DND-41 (cell line): ENCODE measurements at regions not wholly inside any gene's neighbourhood (a gene's known extent, or its start where the extent isn't known, plus 50 kb on each side); places are given as distances from the start of the nearest gene placed in this dataset.

ENCODE experiments used
- ATAC-seq: fragments of 200-7000 bp; cut with Tn5 transposase; 3 replicates; pipeline ENCODE4 v1.9.1; 2021; ENCODE audit warnings: low read depth; ENCODE audit not compliant: insufficient read depth
- DNase-seq: peaks from one replicate; pipeline ENCODE4 v3.0.0-alpha.2; 2020
- H2AFZ ChIP-seq: 2 replicates; pipeline ENCODE4 v1.6.0; 2012; ENCODE audit warnings: low read depth, low read length
- H3K27ac ChIP-seq: 2 replicates; pipeline ENCODE4 v1.5.1; 2012; ENCODE audit warnings: low read length, inconsistent platforms
- H3K27me3 ChIP-seq: fragments of 200-600 bp; sonication (generic); 2 replicates; pipeline ENCODE4 v1.6.0; 2012; ENCODE audit warnings: low read length, mild to moderate bottlenecking, inconsistent platforms; ENCODE audit not compliant: insufficient read depth, poor library complexity
- H3K36me3 ChIP-seq: 2 replicates; pipeline ENCODE4 v1.5.1; 2012; ENCODE audit warnings: low read length, inconsistent platforms; ENCODE audit not compliant: insufficient read depth
- H3K4me1 ChIP-seq: 2 replicates; pipeline ENCODE4 v1.5.1; 2012; ENCODE audit warnings: mild to moderate bottlenecking, low read length; ENCODE audit not compliant: insufficient read depth
- H3K4me2 ChIP-seq: 2 replicates; pipeline ENCODE4 v1.6.0; 2012; ENCODE audit warnings: mild to moderate bottlenecking, moderate library complexity, low read length, inconsistent platforms; ENCODE audit not compliant: insufficient read depth
- H3K4me3 ChIP-seq, 2 experiments: fragments of 200-600 bp in 1 of 2; shearing (Covaris generic) in 1 of 2; 2 replicates each; pipeline ENCODE4 v1.5.1; 2012 to 2016; ENCODE audit warnings: inconsistent platforms in 2 of 2, low read length in 2 of 2, mild to moderate bottlenecking in 2 of 2, low read depth in 1 of 2, moderate library complexity in 1 of 2
- H3K79me2 ChIP-seq: 2 replicates; pipeline ENCODE4 v1.6.0; 2012; ENCODE audit warnings: low read length, inconsistent platforms; ENCODE audit not compliant: insufficient read depth
- H3K9ac ChIP-seq: 2 replicates; pipeline ENCODE4 v1.6.0; 2012; ENCODE audit warnings: low read depth, mild to moderate bottlenecking, inconsistent platforms, low read length, moderate library complexity
- H3K9me3 ChIP-seq: 2 replicates; pipeline ENCODE4 v1.5.1; 2012; ENCODE audit warnings: low read length, moderate library complexity, mild to moderate bottlenecking, inconsistent platforms; ENCODE audit not compliant: insufficient read depth, severe bottlenecking
- H4K20me1 ChIP-seq: 2 replicates; pipeline ENCODE4 v1.6.0; 2012; ENCODE audit warnings: low read length; ENCODE audit not compliant: insufficient read depth
- CTCF ChIP-seq: IDR thresholded peaks from 2 replicates; pipeline ENCODE4 v1.5.1; 2012; ENCODE audit warnings: borderline replicate concordance, low read length, moderate library complexity, mild to moderate bottlenecking; ENCODE audit not compliant: poor library complexity, severe bottlenecking; ENCODE audit errors: extremely low read depth
- EZH2 ChIP-seq: IDR thresholded peaks from 3 replicates; pipeline ENCODE4 v1.6.1; 2012; ENCODE audit warnings: borderline replicate concordance, low read depth, mild to moderate bottlenecking, moderate library complexity, low read length, inconsistent platforms; ENCODE audit not compliant: severe bottlenecking

- no peak overlapping the region for H3K4me3 ChIP-seq
- no peaks in the 10 kb centered on the region for H3K36me3 ChIP-seq
- H3K79me2 ChIP-seq: no peaks in the 10 kb centered on the region
- no peak overlapping the region for H3K4me2 ChIP-seq
- DNase-seq (no peak), ATAC-seq (no peak)
- H4K20me1 ChIP-seq: no peaks in the 10 kb centered on the region
- no peaks in the 10 kb centered on the region for H3K9me3 ChIP-seq
- no peak for TF ChIP-seq EZH2
- no peak for TF ChIP-seq CTCF
- H2AFZ ChIP-seq: no peak overlapping the region
- no peaks in the 10 kb centered on the region for H3K4me1 ChIP-seq
- no peak overlapping the region for H3K9ac ChIP-seq
- no peaks in the 10 kb centered on the region for H3K27me3 ChIP-seq
- no peak overlapping the region for H3K27ac ChIP-seq
Observed at GRCh38 chr12:98344046-98344930, 171.1 kb upstream of the TMPO start.

- Histone ChIP-seq H4K20me1 (no peaks in the 10 kb centered on the region), H3K4me3 (no peak overlapping the region), H3K9ac (no peak overlapping the region), H3K9me3 (no peaks in the 10 kb centered on the region), H3K27me3 (no peaks in the 10 kb centered on the region), H3K79me2 (no peaks in the 10 kb centered on the region), H2AFZ (no peak overlapping the region), H3K27ac (no peak overlapping the region), H3K4me2 (no peak overlapping the region), H3K4me1 (no peaks in the 10 kb centered on the region), H3K36me3 (no peaks in the 10 kb centered on the region)
- DNase-seq (no peak), ATAC-seq (no peak)
- TF ChIP-seq CTCF (no peak), EZH2 (no peak)
Observed at GRCh38 chr12:98345308-98345876, 170.0 kb upstream of the TMPO start.

GRCh38 chr12:98351089-98351488, 164.3 kb upstream of the TMPO start:
- no peak overlapping the region for H3K27ac ChIP-seq
- H3K4me3 ChIP-seq: no peak overlapping the region
- no peaks in the 10 kb centered on the region for H3K4me1 ChIP-seq
- TF ChIP-seq CTCF: no peak
- TF ChIP-seq EZH2: no peak
- no peaks in the 10 kb centered on the region for H4K20me1 ChIP-seq
- H3K4me2 ChIP-seq: no peak overlapping the region
- H2AFZ ChIP-seq: no peak overlapping the region
- H3K79me2 ChIP-seq: no peaks in the 10 kb centered on the region
- no peaks in the 10 kb centered on the region for H3K27me3 ChIP-seq
- DNase-seq (no peak), ATAC-seq (no peak)
- no peak overlapping the region for H3K9ac ChIP-seq
- no peaks in the 10 kb centered on the region for H3K36me3 ChIP-seq
- H3K9me3 ChIP-seq: no peaks in the 10 kb centered on the region
